HEK293T (cell line): ENCODE measurements at regions not wholly inside any gene's neighbourhood (a gene's known extent, or its start where the extent isn't known, plus 50 kb on each side); places are given as distances from the start of the nearest gene placed in this dataset.

ENCODE experiments used
- ELF4 ChIP-seq: fragments of 450-650 bp; IDR thresholded peaks from 2 replicates; pipeline ENCODE4 v1.6.1; 2017; ENCODE audit warnings: antibody characterized with exemption
- SP1 ChIP-seq: fragments of 450-650 bp; IDR thresholded peaks from 2 replicates; pipeline ENCODE4 v1.6.1; 2017

- TF ChIP-seq SP1 (no peak), ELF4 (no peak)
These were observed 126.3 kb upstream of the HS6ST1 start for GRCh38 chr2:128444816-128445522.
